ENCODE measurements at regions not wholly inside any gene's neighbourhood (a gene's known extent, or its start where the extent isn't known, plus 50 kb on each side); places are given as distances from the start of the nearest gene placed in this dataset.

DNA sequence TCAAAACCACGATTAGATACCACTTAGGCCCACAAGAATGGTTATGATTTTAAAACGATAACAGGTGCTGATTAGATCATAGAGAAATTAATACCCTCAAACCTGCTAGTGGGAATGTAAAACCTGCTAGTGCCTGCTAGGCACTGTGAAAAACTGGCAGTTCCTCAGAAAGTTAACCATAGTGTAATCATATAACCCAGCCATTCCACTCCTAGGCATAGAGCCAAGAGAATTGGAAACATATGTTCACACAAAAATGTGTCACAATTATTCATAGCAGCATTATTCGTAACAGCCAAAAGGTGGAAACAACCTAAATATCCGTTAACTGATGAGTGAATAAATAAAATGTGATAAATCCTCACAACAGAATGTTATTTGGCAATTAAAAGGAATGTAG is 122.2 kb upstream of the SYN3 start:
- no TSS peak for BruUV-seq (replicated peaks)
- H3K4me3 ChIP-seq (replicated peaks in 1 of 2; ENCODE audit: low read depth in 1 of 2, low read length in 2 of 2), result no peak overlapping the region
- no peaks in the 10 kb centered on the region for H3K36me3 ChIP-seq (ENCODE audit: control insufficient read depth in 1 of 2, insufficient read depth in 2 of 2, low read length in 2 of 2)
- ChIA-PET CTCF (no interaction called here), POLR2A (no interaction called here), RAD21 (ENCODE audit: low non-redundant PET in 1 of 2, low total read pairs in 2 of 2, uncharacterized antibody in 2 of 2, unreplicated experiment in 2 of 2) (no interaction called here)
- H3K9me2 ChIP-seq (ENCODE audit: insufficient read depth), result no peaks in the 10 kb centered on the region
- intact Hi-C loops (cut with micrococcal nuclease), result no loop called here
- H3K27me3 ChIP-seq (ENCODE audit: insufficient read depth, low read length), result no peaks in the 10 kb centered on the region
- no peaks in the 10 kb centered on the region for H3K79me2 ChIP-seq (ENCODE audit: insufficient read depth, low read length)
- H3K4me2 ChIP-seq (ENCODE audit: low read length), result no peak overlapping the region
- H3K27ac ChIP-seq (ENCODE audit: low read depth, low read length), result no peak overlapping the region
- H3K9me3 ChIP-seq (ENCODE audit: control insufficient read depth in 1 of 2, insufficient read depth in 1 of 2, low read depth in 1 of 2, low read length in 2 of 2), result 0 out of 4 replicates have a peak, but pooled peaks cover 0 to 3% of the 10 kb centered on the region in 2 experiments
- DNase-seq (ENCODE audit: low read depth, low spot score), result no peak
- no peak overlapping the region for H3K9ac ChIP-seq (ENCODE audit: low read length)
- ATAC-seq, result no peak
- H2AFZ ChIP-seq (ENCODE audit: low read depth, low read length, poor library complexity, severe bottlenecking), result no peak overlapping the region
- no peaks in the 10 kb centered on the region for H4K20me1 ChIP-seq (ENCODE audit: insufficient read depth)
- no peaks in the 10 kb centered on the region for H3K4me1 ChIP-seq (ENCODE audit: control insufficient read depth in 1 of 2, insufficient read depth in 2 of 2, low read length in 2 of 2)
- TF ChIP-seq JUND (IDR thresholded peaks at IDR 0.05) (no peak), SIN3A (IDR thresholded peaks at IDR 0.05; ENCODE audit: low read depth) (no peak), TCF7L2 (IDR thresholded peaks at IDR 0.05; ENCODE audit: borderline replicate concordance, extremely low read depth, insufficient read depth, insufficient read length) (no peak), RAD21 (IDR thresholded peaks at IDR 0.05; ENCODE audit: low read depth) (no peak), EZH2phosphoT487 (IDR thresholded peaks at IDR 0.05; ENCODE audit: borderline replicate concordance) (no peak), EGR1 (IDR thresholded peaks at IDR 0.05; ENCODE audit: low read depth) (no peak), EZH2 (IDR thresholded peaks at IDR 0.05) (no peak), CBX3 (IDR thresholded peaks at IDR 0.05; ENCODE audit: low read depth) (no peak), POLR2AphosphoS5 (IDR thresholded peaks at IDR 0.05; ENCODE audit: low read depth, low read length) (no peak), CEBPB (IDR thresholded peaks at IDR 0.05; ENCODE audit: low read depth) (no peak), ZFX (IDR thresholded peaks at IDR 0.05) (no peak), SRF (IDR thresholded peaks at IDR 0.05; ENCODE audit: low read depth) (no peak)
- TF ChIP-seq, protein P1, sequence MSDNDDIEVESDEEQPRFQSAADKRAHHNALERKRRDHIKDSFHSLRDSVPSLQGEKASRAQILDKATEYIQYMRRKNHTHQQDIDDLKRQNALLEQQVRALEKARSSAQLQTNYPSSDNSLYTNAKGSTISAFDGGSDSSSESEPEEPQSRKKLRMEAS (IDR thresholded peaks at IDR 0.05), result no peak
- TF ChIP-seq, protein P2, sequence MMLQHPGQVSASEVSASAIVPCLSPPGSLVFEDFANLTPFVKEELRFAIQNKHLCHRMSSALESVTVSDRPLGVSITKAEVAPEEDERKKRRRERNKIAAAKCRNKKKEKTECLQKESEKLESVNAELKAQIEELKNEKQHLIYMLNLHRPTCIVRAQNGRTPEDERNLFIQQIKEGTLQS (IDR thresholded peaks at IDR 0.05), result no peak
- TF ChIP-seq, protein P3, sequence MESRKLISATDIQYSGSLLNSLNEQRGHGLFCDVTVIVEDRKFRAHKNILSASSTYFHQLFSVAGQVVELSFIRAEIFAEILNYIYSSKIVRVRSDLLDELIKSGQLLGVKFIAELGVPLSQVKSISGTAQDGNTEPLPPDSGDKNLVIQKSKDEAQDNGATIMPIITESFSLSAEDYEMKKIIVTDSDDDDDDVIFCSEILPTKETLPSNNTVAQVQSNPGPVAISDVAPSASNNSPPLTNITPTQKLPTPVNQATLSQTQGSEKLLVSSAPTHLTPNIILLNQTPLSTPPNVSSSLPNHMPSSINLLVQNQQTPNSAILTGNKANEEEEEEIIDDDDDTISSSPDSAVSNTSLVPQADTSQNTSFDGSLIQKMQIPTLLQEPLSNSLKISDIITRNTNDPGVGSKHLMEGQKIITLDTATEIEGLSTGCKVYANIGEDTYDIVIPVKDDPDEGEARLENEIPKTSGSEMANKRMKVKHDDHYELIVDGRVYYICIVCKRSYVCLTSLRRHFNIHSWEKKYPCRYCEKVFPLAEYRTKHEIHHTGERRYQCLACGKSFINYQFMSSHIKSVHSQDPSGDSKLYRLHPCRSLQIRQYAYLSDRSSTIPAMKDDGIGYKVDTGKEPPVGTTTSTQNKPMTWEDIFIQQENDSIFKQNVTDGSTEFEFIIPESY (IDR thresholded peaks at IDR 0.05; ENCODE audit: extremely low read depth, insufficient replicate concordance, low read length), result no peak
